OCI-LY3 (cell line): ENCODE measurements at regions not wholly inside any gene's neighbourhood (a gene's known extent, or its start where the extent isn't known, plus 50 kb on each side); places are given as distances from the start of the nearest gene placed in this dataset.

ENCODE experiments used
- H2AFZ ChIP-seq: fragments of 200-600, 300-600 bp; shearing (Covaris generic); 2 replicates; pipeline ENCODE4 v1.6.0; 2014; ENCODE audit warnings: antibody characterized with exemption, low read depth, low read length
- H3K27ac ChIP-seq: fragments of 200-600, 300-600 bp; sonication (generic); 2 replicates; pipeline ENCODE4 v1.5.1; 2014; ENCODE audit warnings: mild to moderate bottlenecking, low read length, moderate library complexity, mixed read lengths
- H3K27me3 ChIP-seq: fragments of 200-600, 300-600 bp; sonication (generic); 2 replicates; pipeline ENCODE4 v1.6.1; 2014; ENCODE audit warnings: low read depth, low read length, mixed read lengths
- H3K36me3 ChIP-seq: fragments of 200-600, 300-600 bp; sonication (generic); replicated peaks from 2 replicates; pipeline ENCODE3; 2014; ENCODE audit warnings: low read depth, low read length, mixed read lengths
- H3K4me1 ChIP-seq: fragments of 300-600, 200-600 bp; sonication (generic); 2 replicates; pipeline ENCODE4 v1.6.1; 2014; ENCODE audit warnings: low read length, mixed read lengths
- H3K4me2 ChIP-seq: fragments of 200-600, 300-600 bp; sonication (generic); 2 replicates; pipeline ENCODE4 v1.6.1; 2014; ENCODE audit warnings: low read length, mixed read lengths
- H3K4me3 ChIP-seq: fragments of 300-600, 200-600 bp; sonication (generic); 2 replicates; pipeline ENCODE4 v1.5.1; 2014; ENCODE audit warnings: antibody characterized with exemption, mild to moderate bottlenecking, low read length, moderate library complexity
- H3K79me2 ChIP-seq: fragments of 300-600, 200-600 bp; shearing (Covaris generic); 2 replicates; pipeline ENCODE4 v1.6.1; 2014; ENCODE audit warnings: mild to moderate bottlenecking, low read length, mixed read lengths
- H3K9ac ChIP-seq: fragments of 300-600, 200-600 bp; shearing (Covaris generic); 2 replicates; pipeline ENCODE4 v1.6.0; 2014; ENCODE audit warnings: mild to moderate bottlenecking, low read length, moderate library complexity
- H3K9me3 ChIP-seq: fragments of 200-600, 300-600 bp; shearing (Covaris generic); 2 replicates; pipeline ENCODE4 v1.6.1; 2014; ENCODE audit warnings: low read length, mixed read lengths; ENCODE audit not compliant: insufficient read depth
- H4K20me1 ChIP-seq: fragments of 200-600, 300-600 bp; sonication (generic); 2 replicates; pipeline ENCODE4 v1.6.1; 2016; ENCODE audit warnings: low read length, mixed read lengths; ENCODE audit not compliant: insufficient read depth
- CTCF ChIP-seq: fragments of 200-600, 300-600 bp; sonication (generic); IDR thresholded peaks from 2 replicates; pipeline ENCODE4 v1.5.1; 2014; ENCODE audit warnings: antibody characterized with exemption, low read length, low read depth
- EZH2phosphoT487 ChIP-seq: fragments of 200-600 bp; shearing (Covaris generic); IDR thresholded peaks from 2 replicates; pipeline ENCODE4 v1.6.1; 2018; ENCODE audit warnings: antibody characterized with exemption, mixed run types, low read depth

- TF ChIP-seq CTCF (no peak), EZH2phosphoT487 (no peak)
- H3K27ac ChIP-seq = no peak overlapping the region
- H4K20me1 ChIP-seq = no peaks in the 10 kb centered on the region
- no peaks in the 10 kb centered on the region for H3K27me3 ChIP-seq
- peaks cover 4% of the 10 kb centered on the region; the same call in 1 of the 2 replicates for H3K4me1 ChIP-seq
- H3K9ac ChIP-seq = no peak overlapping the region
- no peaks in the 10 kb centered on the region for H3K36me3 ChIP-seq
- H3K9me3 ChIP-seq = no peaks in the 10 kb centered on the region
- no peak overlapping the region for H3K4me3 ChIP-seq
- no peak overlapping the region for H3K4me2 ChIP-seq
- no peaks in the 10 kb centered on the region for H3K79me2 ChIP-seq
- H2AFZ ChIP-seq = no peak overlapping the region
Observed at GRCh38 chr2:49798570-49798969, 644.3 kb upstream of the FSHR start.

- H4K20me1 ChIP-seq = no peaks in the 10 kb centered on the region
- H3K27me3 ChIP-seq = no peaks in the 10 kb centered on the region
- H2AFZ ChIP-seq = no peak overlapping the region
- H3K4me2 ChIP-seq = no peak overlapping the region
- H3K4me1 ChIP-seq = peaks cover 4% of the 10 kb centered on the region; the same call in 1 of the 2 replicates
- H3K79me2 ChIP-seq = no peaks in the 10 kb centered on the region
- no peak overlapping the region for H3K4me3 ChIP-seq
- no peak overlapping the region for H3K9ac ChIP-seq
- H3K9me3 ChIP-seq = no peaks in the 10 kb centered on the region
- no peak for TF ChIP-seq CTCF
- no peak for TF ChIP-seq EZH2phosphoT487
- H3K36me3 ChIP-seq = no peaks in the 10 kb centered on the region
- no peak overlapping the region for H3K27ac ChIP-seq
Observed at GRCh38 chr2:49796266-49796665, 642.0 kb upstream of the FSHR start.

- Histone ChIP-seq H2AFZ (no peak overlapping the region), H3K27me3 (no peaks in the 10 kb centered on the region), H3K36me3 (no peaks in the 10 kb centered on the region), H3K4me3 (no peak overlapping the region), H3K9me3 (no peaks in the 10 kb centered on the region), H3K9ac (no peak overlapping the region), H4K20me1 (no peaks in the 10 kb centered on the region), H3K79me2 (no peaks in the 10 kb centered on the region), H3K27ac (no peak overlapping the region), H3K4me2 (no peak overlapping the region), H3K4me1 (peaks cover 4% of the 10 kb centered on the region; the same call in 1 of the 2 replicates)
- TF ChIP-seq CTCF (no peak), EZH2phosphoT487 (no peak)
Observed at GRCh38 chr2:49794396-49794795, 640.1 kb upstream of the FSHR start.

- H3K9ac ChIP-seq = no peak overlapping the region
- no peak overlapping the region for H2AFZ ChIP-seq
- no peaks in the 10 kb centered on the region for H3K36me3 ChIP-seq
- no peaks in the 10 kb centered on the region for H4K20me1 ChIP-seq
- TF ChIP-seq EZH2phosphoT487 (no peak), CTCF (no peak)
- H3K27ac ChIP-seq = no peak overlapping the region
- no peaks in the 10 kb centered on the region for H3K4me1 ChIP-seq
- H3K79me2 ChIP-seq = no peaks in the 10 kb centered on the region
- no peak overlapping the region for H3K4me2 ChIP-seq
- no peaks in the 10 kb centered on the region for H3K9me3 ChIP-seq
- no peaks in the 10 kb centered on the region for H3K27me3 ChIP-seq
- H3K4me3 ChIP-seq = no peak overlapping the region
Observed at GRCh38 chr2:49788300-49788699, 634.0 kb upstream of the FSHR start.
